ENCODE measurements at regions not wholly inside any gene's neighbourhood (a gene's known extent, or its start where the extent isn't known, plus 50 kb on each side); places are given as distances from the start of the nearest gene placed in this dataset.

- no peaks in the 10 kb centered on the region for H3K9me3 ChIP-seq (replicated peaks in 1 of 3)
- no peaks in the 10 kb centered on the region for H3K27me3 ChIP-seq
- TF ChIP-seq, protein P1, sequence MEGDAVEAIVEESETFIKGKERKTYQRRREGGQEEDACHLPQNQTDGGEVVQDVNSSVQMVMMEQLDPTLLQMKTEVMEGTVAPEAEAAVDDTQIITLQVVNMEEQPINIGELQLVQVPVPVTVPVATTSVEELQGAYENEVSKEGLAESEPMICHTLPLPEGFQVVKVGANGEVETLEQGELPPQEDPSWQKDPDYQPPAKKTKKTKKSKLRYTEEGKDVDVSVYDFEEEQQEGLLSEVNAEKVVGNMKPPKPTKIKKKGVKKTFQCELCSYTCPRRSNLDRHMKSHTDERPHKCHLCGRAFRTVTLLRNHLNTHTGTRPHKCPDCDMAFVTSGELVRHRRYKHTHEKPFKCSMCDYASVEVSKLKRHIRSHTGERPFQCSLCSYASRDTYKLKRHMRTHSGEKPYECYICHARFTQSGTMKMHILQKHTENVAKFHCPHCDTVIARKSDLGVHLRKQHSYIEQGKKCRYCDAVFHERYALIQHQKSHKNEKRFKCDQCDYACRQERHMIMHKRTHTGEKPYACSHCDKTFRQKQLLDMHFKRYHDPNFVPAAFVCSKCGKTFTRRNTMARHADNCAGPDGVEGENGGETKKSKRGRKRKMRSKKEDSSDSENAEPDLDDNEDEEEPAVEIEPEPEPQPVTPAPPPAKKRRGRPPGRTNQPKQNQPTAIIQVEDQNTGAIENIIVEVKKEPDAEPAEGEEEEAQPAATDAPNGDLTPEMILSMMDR (IDR thresholded peaks at IDR 0.05): no peak
- no peak for TF ChIP-seq POLR2A (IDR thresholded peaks at IDR 0.05)
- intact Hi-C loops (cut with DNase I): no loop called here
- H3K4me3 ChIP-seq: no peak overlapping the region
- no peaks in the 10 kb centered on the region for H3K4me1 ChIP-seq (replicated peaks in 1 of 2)
- H3K27ac ChIP-seq: no peak overlapping the region
- 71 to 81% (median 77%) methylated on average over 8 of the region's 8 CpGs for WGBS, 4 donors
- no peaks in the 10 kb centered on the region for H3K36me3 ChIP-seq (replicated peaks in 1 of 2)
- peak in 1 of 7 donors; percentile 45 for DNase-seq
Observed at GRCh38 chr2:19649785-19650380, 251.9 kb downstream of the TTC32 start.

- no peak overlapping the region for H3K27ac ChIP-seq
- H3K27me3 ChIP-seq: no peaks in the 10 kb centered on the region
- no peaks in the 10 kb centered on the region for H3K9me3 ChIP-seq (replicated peaks in 1 of 3)
- H3K36me3 ChIP-seq (replicated peaks in 1 of 2): no peaks in the 10 kb centered on the region
- no peak overlapping the region for H3K4me3 ChIP-seq
- intact Hi-C loops (cut with DNase I): no loop called here
- TF ChIP-seq POLR2A (IDR thresholded peaks at IDR 0.05): no peak
- TF ChIP-seq, protein P1 (IDR thresholded peaks at IDR 0.05): no peak
- H3K4me1 ChIP-seq (replicated peaks in 1 of 2): no peaks in the 10 kb centered on the region
- WGBS, 4 donors: 89 to 96% (median 91%) methylated on average over 1 of the region's 1 CpG
- DNase-seq: no peak
Observed at GRCh38 chr2:19649142-19649541, 252.6 kb downstream of the TTC32 start.

- intact Hi-C loops (cut with DNase I): no loop called here
- H3K4me3 ChIP-seq: no peak overlapping the region
- no peaks in the 10 kb centered on the region for H3K36me3 ChIP-seq (replicated peaks in 1 of 2)
- H3K4me1 ChIP-seq (replicated peaks in 1 of 2): no peaks in the 10 kb centered on the region
- no peaks in the 10 kb centered on the region for H3K27me3 ChIP-seq
- DNase-seq: peak in 4 of 7 donors; percentile 22 to 38 (median 36)
- H3K27ac ChIP-seq: no peak overlapping the region
- TF ChIP-seq, protein P1 (IDR thresholded peaks at IDR 0.05): no peak
- TF ChIP-seq POLR2A (IDR thresholded peaks at IDR 0.05): no peak
- 17 to 47% (median 31%) methylated on average over 1 of the region's 1 CpG for WGBS, 4 donors
- H3K9me3 ChIP-seq (replicated peaks in 1 of 3): no peaks in the 10 kb centered on the region
Observed at GRCh38 chr2:19648583-19648982, 253.2 kb downstream of the TTC32 start.

DNA sequence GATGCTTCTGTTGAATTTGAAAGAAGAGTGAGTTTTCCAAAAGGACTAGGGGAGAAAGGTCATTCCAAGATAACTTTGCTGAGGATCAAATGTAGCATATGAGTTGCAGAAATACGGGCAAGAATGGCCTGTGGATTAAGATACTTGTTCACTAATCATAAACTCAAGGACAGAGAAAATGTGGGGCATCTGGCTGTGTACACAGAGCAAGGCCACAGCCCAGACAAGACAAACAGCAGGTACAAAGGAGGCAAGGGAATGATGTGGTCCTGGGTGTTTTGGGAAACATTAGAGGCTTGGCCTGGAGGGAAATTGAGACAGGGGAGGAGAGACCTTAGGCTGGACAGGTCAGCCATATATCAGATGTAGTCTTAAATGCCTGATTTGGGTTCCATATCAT, 254.8 kb downstream of the TTC32 start:
- no peak for DNase-seq
- TF ChIP-seq POLR2A (IDR thresholded peaks at IDR 0.05): no peak
- TF ChIP-seq, protein P1 (IDR thresholded peaks at IDR 0.05): no peak

More for the DNA sequence above, 254.8 kb downstream of the TTC32 start:
- Histone ChIP-seq H3K36me3 (replicated peaks in 1 of 2) (no peaks in the 10 kb centered on the region), H3K4me1 (replicated peaks in 1 of 2) (no peaks in the 10 kb centered on the region), H3K27me3 (no peaks in the 10 kb centered on the region), H3K9me3 (replicated peaks in 1 of 3) (no peaks in the 10 kb centered on the region), H3K4me3 (no peak overlapping the region), H3K27ac (no peak overlapping the region)
- intact Hi-C loops (cut with DNase I): no loop called here
- 42 to 74% (median 51%) methylated on average over 1 of the region's 1 CpG for WGBS, 4 donors

Measured in adrenal gland (tissue), 9 donors.